ENCODE measurements at regions not wholly inside any gene's neighbourhood (a gene's known extent, or its start where the extent isn't known, plus 50 kb on each side); places are given as distances from the start of the nearest gene placed in this dataset.

DNA sequence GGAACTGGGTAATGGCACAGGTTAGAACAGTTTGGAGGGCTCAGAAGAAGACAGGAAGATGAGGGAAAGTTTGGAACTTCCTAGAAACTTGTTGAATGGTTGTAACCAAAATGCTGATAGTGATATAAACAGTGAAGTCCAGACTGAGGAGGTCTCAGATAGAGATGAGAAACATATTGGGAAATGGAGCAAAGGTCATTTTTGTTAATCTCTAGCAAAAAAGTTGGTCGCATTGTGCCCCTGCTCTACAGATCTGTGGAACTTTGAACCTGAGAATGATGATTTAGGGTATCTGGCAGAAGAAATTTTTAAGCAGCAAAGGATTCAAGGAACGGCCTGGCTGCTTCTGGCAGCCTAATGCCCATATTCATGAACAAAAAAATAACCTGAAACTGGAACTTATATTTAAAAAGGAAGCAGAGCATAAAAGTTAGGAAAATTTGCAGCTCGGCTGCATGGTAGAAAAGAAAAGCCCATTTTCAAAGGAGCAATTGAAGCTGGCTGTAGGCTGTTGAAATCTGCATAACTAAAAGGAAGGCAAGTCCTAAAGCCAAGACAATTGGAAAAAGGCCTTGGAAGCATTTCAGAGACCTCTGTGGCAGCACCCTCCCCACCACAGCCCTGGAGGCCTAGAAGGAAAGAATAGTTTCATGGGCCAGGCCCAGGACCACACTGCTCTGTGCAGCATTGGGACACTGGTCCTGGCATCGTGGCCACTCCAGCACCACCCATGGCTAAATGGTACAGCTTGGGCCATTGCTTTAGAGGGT lies 182.6 kb upstream of the CD96 start:
- DNase-seq, result no peak

GRCh38 chr3:111362381-111363009 lies 179.5 kb upstream of the CD96 start:
- DNase-seq, result no peak

DNA sequence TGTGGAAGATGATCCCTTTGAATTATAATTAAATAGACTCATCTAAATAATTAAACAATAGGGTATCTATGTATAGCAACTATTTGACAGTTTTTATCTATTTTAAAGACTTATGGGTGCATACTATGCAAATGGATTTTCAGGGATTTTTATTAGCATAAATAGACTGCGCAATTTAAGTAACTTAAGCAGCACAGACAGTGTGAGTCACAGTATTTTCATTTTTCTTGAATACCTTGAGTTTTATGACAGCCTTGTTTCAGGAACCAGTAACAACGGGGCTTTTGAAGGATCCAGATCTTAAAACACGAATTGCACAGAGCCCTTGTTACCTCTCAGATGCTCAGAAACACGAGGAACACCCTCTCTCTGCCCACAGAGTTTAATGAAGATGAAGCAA lies 175.5 kb upstream of the CD96 start:
- DNase-seq, result no peak

GRCh38 chr3:111368056-111368455 lies 173.9 kb upstream of the CD96 start:
- no peak for DNase-seq

DNA sequence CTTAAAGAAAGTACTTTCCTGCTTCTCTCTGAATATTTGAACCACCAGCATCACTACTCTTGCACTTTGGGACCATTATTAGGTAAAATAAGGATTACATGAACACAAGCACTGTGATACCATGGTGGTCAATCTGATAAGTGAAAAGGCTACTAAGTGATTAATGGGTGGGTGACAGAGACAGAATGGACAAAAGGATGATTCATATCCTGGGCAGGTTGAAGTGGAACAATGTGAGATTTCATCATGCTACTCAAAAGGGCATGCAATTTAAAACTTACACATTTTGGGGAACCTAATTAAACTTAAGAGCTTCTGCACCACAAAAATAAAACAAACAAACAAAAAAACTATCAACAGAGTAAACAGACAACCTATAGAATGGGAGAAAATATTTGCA lies 172.0 kb upstream of the CD96 start:
- no peak for DNase-seq

DNA sequence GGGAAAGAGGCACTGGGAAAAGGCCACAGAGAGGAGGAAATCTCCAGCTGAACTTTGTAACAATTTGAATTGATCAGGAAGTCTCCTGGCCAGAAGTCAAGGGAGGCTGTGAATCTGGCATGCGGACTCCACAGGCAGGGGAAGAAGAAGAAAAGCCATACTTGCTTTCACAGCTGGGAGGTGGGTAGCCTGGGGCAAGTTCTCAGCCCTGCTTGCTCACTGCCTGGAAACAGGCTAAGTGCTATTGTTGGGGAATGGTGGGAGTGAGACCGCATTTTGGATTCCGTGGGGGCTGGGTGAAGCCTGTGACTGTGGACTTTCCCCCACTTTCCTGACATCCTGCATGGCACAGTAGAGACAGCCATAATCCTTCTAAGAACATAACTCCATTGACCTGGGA lies 168.8 kb upstream of the CD96 start:
- no peak for DNase-seq

DNA sequence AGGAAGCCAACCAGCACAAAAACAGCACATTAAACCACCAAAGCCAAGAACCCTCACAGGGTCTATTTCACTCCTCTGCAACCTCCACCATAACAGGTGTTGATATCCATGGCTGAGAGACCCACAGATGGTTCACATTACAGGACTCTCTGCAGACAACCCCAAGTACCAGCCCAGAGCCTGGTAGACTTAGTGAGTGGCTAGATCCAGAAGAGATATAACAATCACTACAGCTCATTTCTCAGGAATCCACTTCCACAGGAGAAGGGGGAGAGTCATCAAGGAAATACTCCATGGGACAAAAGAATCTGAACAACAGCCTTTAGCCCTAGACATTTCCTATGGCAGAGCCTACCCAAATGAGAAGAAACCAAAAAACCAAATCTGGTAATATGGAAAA lies 168.1 kb upstream of the CD96 start:
- DNase-seq, result no peak

DNA sequence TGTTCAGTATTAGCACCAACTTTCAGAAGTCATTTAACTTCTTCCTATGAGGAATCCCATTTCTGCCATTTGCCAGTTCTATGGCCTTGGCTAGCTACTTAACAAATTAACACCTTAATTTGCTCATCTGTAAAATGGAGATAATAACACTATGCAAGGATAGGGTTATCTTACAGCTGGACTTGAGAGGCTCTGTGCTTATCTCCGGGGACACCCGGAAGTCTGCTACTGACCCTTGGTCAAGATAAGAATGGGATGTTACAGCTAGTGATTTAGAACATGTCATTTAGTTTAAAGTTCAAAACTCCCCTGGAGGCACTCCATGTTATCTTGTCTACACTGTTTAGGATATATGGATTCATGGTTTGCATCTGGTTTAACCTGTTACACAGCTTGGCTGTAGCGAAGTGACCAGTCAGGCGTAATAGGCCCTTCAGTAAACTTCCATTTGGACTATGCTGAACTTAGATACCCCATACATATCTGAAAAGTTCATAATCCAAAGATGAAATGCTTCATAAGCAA lies 156.0 kb upstream of the CD96 start:
- DNase-seq, result no peak

- DNase-seq, result peak in 5 of 6 experiments; percentile 11 to 77 (median 59)
Observed at GRCh38 chr3:111392894-111393398, 149.1 kb upstream of the CD96 start.

DNA sequence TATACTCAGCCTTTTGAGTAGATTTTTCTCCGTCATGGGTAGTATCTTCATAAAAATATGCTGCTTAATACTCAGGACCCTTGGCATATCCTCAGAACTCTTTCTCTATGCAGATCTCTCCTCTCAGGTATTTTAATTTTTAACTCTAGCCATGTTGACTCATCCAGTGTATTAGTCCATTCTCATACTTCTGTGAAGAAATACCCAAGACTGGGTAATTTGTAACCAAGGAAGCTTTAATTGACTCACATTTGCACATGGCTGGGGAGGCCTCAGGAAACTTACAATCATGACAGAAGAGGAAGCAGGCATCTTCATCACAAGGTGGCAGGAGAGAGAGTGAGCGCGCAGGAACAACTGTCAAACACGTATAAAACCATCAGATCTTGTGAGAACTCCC lies 129.3 kb upstream of the CD96 start:
- no peak for DNase-seq

DNA sequence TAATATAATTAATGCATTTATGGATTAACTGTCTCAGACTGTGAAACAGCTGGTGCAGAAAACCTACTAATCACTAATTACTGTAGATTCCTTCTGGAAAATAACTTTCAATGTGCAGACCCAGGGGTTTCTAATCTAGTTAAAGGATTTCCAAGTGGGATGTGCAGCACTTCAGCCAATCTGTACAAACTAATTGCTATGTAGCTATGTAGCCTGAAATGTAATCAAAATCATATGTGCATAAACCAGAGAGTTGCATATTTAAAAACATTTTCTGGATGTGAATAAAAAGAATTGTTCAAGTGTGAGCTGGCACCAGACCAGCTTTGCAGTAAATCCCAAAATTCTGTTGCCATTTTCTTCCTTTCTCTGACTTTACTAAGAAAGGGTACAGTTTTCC lies 127.5 kb upstream of the CD96 start:
- no peak for DNase-seq

DNA sequence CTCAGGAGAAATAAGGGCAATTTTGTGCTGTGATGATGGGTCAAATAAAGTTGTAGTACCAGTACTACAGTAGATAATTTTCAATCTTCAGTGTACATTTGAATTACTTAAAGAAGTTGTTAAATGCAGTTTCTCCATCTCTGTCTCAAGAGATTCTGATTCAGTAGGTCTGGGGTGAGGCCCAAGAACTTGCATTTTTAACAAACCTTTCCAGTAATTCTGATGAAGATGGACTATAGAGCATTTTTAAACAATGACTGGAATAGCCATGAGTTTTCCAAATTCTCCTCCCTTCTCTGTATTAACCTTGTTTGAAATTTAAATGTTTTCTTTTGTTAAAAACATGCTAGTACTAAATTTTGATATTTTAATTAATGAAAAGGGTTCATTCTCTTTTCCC lies 127.0 kb upstream of the CD96 start:
- no peak for DNase-seq

DNA sequence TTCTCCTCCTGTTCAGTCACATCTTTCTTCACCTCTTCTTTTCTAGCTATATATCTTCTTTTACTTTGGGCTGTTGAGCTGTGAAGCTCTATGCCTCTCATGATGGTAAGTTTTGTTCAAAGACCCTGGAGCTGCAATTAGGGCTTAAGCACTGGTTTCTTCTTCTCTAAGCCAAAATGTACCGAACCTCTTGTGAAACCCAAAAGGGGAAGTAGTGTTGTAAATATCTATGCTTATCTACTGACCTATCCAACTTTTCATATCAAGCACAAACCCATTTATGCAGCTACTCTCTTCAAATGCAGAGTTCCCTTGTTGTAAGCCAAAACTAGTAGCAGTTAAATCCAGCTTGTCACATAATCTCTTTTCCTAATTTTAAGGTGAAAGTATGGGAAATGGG lies 123.6 kb upstream of the CD96 start:
- DNase-seq, result no peak

DNA sequence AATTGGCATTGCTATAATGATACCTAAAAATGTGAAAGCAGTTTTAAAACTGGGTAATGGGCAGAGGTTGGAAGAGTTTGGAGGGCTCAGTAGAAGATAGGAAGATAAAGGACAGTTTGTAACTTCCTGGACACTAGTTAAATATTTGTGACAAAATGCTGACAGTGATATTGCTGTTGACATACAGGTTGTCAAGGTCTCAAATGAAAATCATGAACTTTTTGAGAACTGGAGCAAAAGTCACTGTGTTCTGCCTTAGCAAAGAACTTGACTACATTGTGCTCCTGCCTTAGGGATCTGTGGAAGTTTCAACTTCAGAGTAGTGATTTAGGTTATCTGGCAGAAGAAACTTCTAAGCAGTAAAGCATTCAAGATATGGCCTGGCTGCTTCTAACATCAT lies 113.7 kb upstream of the CD96 start:
- DNase-seq, result no peak

DNA sequence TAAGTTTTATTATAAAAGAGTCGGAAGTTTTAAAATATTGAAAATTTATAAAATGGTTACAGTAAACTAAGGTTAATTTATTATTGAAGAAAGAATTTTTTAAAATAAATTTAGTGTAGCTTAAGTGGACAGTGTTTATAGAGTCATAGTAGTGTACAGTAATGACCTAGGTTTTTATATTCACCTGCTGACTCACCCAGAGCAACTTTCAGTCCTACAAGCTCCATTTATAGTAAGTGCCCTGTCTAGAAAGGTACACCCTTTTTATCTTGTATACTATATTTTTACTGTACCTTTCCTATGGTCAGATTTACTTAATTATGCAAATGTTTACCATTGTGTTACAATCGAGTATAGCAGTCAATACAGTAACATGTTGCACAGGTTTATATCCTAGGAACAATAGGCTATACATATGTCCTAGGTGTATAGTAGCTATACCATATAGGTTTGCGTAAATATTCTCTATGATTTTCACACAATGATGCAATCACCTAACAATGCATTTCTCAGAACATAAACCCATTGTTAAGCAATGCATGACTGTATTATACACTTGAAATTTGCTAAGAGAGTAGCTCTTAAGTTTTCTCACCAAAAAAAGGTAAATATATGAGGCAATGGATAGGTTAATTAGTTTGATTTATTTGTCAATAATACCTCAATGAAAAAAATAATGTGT lies 106.9 kb upstream of the CD96 start:
- DNase-seq, result no peak

DNA sequence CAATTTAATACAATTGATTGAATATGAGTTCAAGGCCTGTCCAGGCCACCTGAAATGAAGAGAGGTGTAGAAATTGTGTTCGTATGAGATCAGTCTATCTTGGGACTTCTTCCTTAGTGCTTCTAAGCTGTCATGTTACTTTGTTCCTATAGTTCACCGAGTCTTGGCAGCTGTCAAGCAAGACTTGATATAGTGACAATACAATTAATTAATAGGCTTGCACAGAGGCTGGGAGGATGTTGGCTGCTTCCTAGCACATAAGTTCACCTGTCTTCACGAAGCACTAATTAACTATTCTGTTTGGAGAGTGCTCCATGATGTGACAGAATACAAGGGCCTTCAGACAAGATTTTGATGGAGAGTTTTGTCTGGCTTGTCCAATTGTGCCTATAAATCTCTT lies 103.7 kb upstream of the CD96 start:
- no peak for DNase-seq

- no peak for DNase-seq
Observed at GRCh38 chr3:111454551-111454950, 87.4 kb upstream of the CD96 start.

DNA sequence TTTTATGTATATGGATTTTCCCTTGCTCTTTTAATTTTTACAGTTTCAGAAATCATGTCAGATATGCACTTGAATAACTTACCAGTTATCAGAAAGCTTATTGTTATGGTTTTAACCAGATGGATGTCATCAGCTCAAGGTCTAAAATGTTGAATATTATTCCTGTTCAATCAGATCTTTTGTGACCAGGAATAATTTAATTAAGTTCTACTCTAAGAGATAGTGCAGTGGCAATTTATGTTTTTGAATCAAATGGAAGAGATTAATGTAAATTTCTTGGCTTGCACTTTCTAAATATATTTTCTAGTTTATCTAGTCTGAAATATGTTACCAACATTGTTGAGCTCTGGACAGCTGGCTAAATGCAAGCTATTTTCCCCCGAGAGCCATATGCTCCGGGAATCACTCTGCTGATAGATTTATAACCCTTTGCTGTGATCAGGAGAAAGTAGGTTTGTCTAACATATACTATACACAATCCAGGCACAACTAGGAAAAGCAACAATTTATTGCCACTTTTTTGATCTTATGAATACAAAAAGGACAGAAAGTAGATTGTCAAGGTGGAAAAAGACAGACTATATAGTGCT lies 76.8 kb upstream of the CD96 start:
- DNase-seq, result no peak

GRCh38 chr3:111470032-111470431 lies 72.0 kb upstream of the CD96 start:
- DNase-seq, result no peak

GRCh38 chr3:111471831-111472230 lies 70.2 kb upstream of the CD96 start:
- no peak for DNase-seq

GRCh38 chr3:111472556-111472955 lies 69.4 kb upstream of the CD96 start:
- DNase-seq, result no peak

- no peak for DNase-seq
Observed at GRCh38 chr3:111473550-111473949, 68.4 kb upstream of the CD96 start.

- no peak for DNase-seq
Observed at GRCh38 chr3:111476701-111477100, 65.3 kb upstream of the CD96 start.
